Neural cell (in vitro differentiated cells): ENCODE measurements at regions not wholly inside any gene's neighbourhood (a gene's known extent, or its start where the extent isn't known, plus 50 kb on each side); places are given as distances from the start of the nearest gene placed in this dataset.

Experiments used
- CTCF ChIP-seq: fragments of 450-650 bp; IDR thresholded peaks from 2 replicates; pipeline ENCODE4 v1.5.1; 2014; ENCODE audit warnings: antibody characterized with exemption, mild to moderate bottlenecking, moderate library complexity; ENCODE audit not compliant: poor library complexity, severe bottlenecking
- MXI1 ChIP-seq: fragments of 450-650 bp; conservative IDR thresholded peaks from 2 replicates; pipeline ENCODE4 v1.6.1; 2014; ENCODE audit warnings: antibody characterized with exemption, mild to moderate bottlenecking; ENCODE audit not compliant: poor library complexity, severe bottlenecking
- SMC3 ChIP-seq: fragments of 450-650 bp; conservative IDR thresholded peaks from 2 replicates; pipeline ENCODE4 v1.6.1; 2014; ENCODE audit warnings: antibody characterized with exemption, mild to moderate bottlenecking, moderate library complexity; ENCODE audit not compliant: poor library complexity

DNA sequence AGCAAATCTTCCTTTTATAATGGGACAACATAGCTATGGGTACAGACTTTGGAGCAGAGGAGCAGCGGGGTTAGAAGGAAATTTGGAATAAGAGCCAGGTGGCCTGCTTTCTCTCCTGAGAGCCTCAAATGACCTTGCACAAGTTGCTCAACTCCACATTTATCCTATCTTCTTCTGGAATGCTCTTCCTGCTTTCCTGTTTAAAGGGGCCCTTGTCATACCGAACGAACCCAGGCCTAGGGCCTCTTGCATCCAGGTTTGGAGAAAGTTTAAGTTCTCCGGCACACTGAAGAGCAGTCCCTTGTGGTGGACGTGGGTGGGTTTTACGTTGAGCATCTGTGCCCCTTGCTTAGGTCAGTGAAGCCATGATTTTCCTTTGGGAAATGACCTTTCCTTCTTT is 197.9 kb upstream of the NR3C1 start:
- TF ChIP-seq CTCF (no peak), SMC3 (no peak), MXI1 (no peak)
